ENCODE measurements at regions not wholly inside any gene's neighbourhood (a gene's known extent, or its start where the extent isn't known, plus 50 kb on each side); places are given as distances from the start of the nearest gene placed in this dataset.

GRCh38 chr2:7982054-7982453 lies 699.8 kb upstream of the ID2 start:
- no CpG with 5 or more reads among the region's 1 CpG for WGBS (ENCODE audit: insufficient coverage)
- no peak for TF ChIP-seq CTCF (IDR thresholded peaks at IDR 0.05)

DNA sequence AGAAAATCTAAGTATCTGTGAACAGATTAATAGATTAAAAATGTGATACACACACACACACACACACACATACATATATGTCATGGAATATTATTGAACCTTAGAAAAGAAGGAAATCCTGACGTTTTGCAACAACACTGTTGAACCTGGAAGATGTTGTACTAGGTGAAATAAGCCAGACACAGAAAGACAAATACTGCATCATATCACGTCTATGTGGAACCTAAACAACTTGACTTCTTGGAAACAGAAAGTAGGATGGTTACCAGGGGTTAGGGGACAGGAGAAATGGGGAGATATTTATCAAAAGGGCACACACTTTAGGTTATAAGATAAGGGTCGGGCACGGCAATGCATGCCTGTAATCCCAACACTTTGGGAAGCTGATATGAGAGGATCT lies 698.4 kb upstream of the ID2 start:
- no peak for TF ChIP-seq CTCF (IDR thresholded peaks at IDR 0.05)
- Histone ChIP-seq H3K79me2 (ENCODE audit: insufficient read depth, low read length) (no peaks in the 10 kb centered on the region), H3K9me3 (replicated peaks in 1 of 2; ENCODE audit: control insufficient read depth in 1 of 2, insufficient read depth in 1 of 2, low read length in 2 of 2) (peaks cover 0 to 3% of the 10 kb centered on the region in 2 donors), H3K27ac (ENCODE audit: low read depth in 1 of 2, low read length in 2 of 2) (no peak overlapping the region), H2AFZ (ENCODE audit: insufficient read depth, low read depth, low read length, poor library complexity, severe bottlenecking) (no peak overlapping the region), H3K4me2 (replicated peaks; ENCODE audit: extremely low read depth, low read length, poor library complexity, severe bottlenecking) (no peak overlapping the region), H3K4me3 (replicated peaks in 1 of 3; ENCODE audit: low read depth in 2 of 3, low read length in 3 of 3) (no peak overlapping the region), H3K27me3 (ENCODE audit: control insufficient read depth in 2 of 2, insufficient read depth in 2 of 2, low read length in 2 of 2) (no peaks in the 10 kb centered on the region), H3K4me1 (ENCODE audit: control insufficient read depth in 1 of 2, insufficient read depth in 2 of 2, low read length in 2 of 2) (peaks cover 0 to 6% of the 10 kb centered on the region in 2 donors), H4K20me1 (ENCODE audit: insufficient read depth, low read length) (no peaks in the 10 kb centered on the region), H3K36me3 (replicated peaks in 1 of 2; ENCODE audit: control insufficient read depth in 1 of 2, insufficient read depth in 2 of 2, low read length in 2 of 2) (no peaks in the 10 kb centered on the region), H3K9ac (ENCODE audit: insufficient read depth, low read length, poor library complexity, severe bottlenecking) (no peak overlapping the region)
- no peak for DNase-seq
- Mint-ChIP-seq H3K27me3 (ENCODE audit: low read depth in 3 of 3) (peaks cover 1 to 3% (median 2%) of the 10 kb centered on the region in 3 donors), H3K27ac (no peak overlapping the region), H3K4me3 (no peak overlapping the region), H3K4me1 (peaks cover 10% of the 10 kb centered on the region), H3K36me3 (no peaks in the 10 kb centered on the region), H3K9me3 (peaks cover 0 to 9% (median 3%) of the 10 kb centered on the region in 7 donors)
- intact Hi-C loops (cut with micrococcal nuclease): no loop called here
- no CpG with 5 or more reads among the region's 4 CpGs for WGBS (ENCODE audit: insufficient coverage)

More at GRCh38 chr2:7982054-7982453, 699.8 kb upstream of the ID2 start:
- no peaks in the 10 kb centered on the region for H3K36me3 Mint-ChIP-seq
- no peak overlapping the region for H2AFZ ChIP-seq (ENCODE audit: insufficient read depth, low read depth, low read length, poor library complexity, severe bottlenecking)
- H3K9ac ChIP-seq (ENCODE audit: insufficient read depth, low read length, poor library complexity, severe bottlenecking): no peak overlapping the region
- H3K27ac Mint-ChIP-seq: no peak overlapping the region
- H3K4me1 Mint-ChIP-seq: peaks cover 10% of the 10 kb centered on the region
- H3K27me3 Mint-ChIP-seq (ENCODE audit: low read depth in 3 of 3): peaks cover 1 to 3% (median 2%) of the 10 kb centered on the region in 3 donors
- H3K4me3 Mint-ChIP-seq: no peak overlapping the region
- no peaks in the 10 kb centered on the region for H3K79me2 ChIP-seq (ENCODE audit: insufficient read depth, low read length)
- intact Hi-C loops (cut with micrococcal nuclease): no loop called here
- peaks cover 0 to 3% of the 10 kb centered on the region in 2 donors for H3K9me3 ChIP-seq (replicated peaks in 1 of 2; ENCODE audit: control insufficient read depth in 1 of 2, insufficient read depth in 1 of 2, low read length in 2 of 2)
- no peaks in the 10 kb centered on the region for H3K36me3 ChIP-seq (replicated peaks in 1 of 2; ENCODE audit: control insufficient read depth in 1 of 2, insufficient read depth in 2 of 2, low read length in 2 of 2)
- H3K9me3 Mint-ChIP-seq: peaks cover 0 to 8% (median 3%) of the 10 kb centered on the region in 7 donors
- no peak overlapping the region for H3K4me3 ChIP-seq (replicated peaks in 1 of 3; ENCODE audit: low read depth in 2 of 3, low read length in 3 of 3)
- no peak for DNase-seq
- peaks cover 0 to 6% of the 10 kb centered on the region in 2 donors for H3K4me1 ChIP-seq (ENCODE audit: control insufficient read depth in 1 of 2, insufficient read depth in 2 of 2, low read length in 2 of 2)
- no peak overlapping the region for H3K27ac ChIP-seq (ENCODE audit: low read depth in 1 of 2, low read length in 2 of 2)
- no peaks in the 10 kb centered on the region for H3K27me3 ChIP-seq (ENCODE audit: control insufficient read depth in 2 of 2, insufficient read depth in 2 of 2, low read length in 2 of 2)
- no peak overlapping the region for H3K4me2 ChIP-seq (replicated peaks; ENCODE audit: extremely low read depth, low read length, poor library complexity, severe bottlenecking)
- no peaks in the 10 kb centered on the region for H4K20me1 ChIP-seq (ENCODE audit: insufficient read depth, low read length)

Data from CD14-positive monocyte (primary cell).